ENCODE measurements at regions not wholly inside any gene's neighbourhood (a gene's known extent, or its start where the extent isn't known, plus 50 kb on each side); places are given as distances from the start of the nearest gene placed in this dataset.

DNA sequence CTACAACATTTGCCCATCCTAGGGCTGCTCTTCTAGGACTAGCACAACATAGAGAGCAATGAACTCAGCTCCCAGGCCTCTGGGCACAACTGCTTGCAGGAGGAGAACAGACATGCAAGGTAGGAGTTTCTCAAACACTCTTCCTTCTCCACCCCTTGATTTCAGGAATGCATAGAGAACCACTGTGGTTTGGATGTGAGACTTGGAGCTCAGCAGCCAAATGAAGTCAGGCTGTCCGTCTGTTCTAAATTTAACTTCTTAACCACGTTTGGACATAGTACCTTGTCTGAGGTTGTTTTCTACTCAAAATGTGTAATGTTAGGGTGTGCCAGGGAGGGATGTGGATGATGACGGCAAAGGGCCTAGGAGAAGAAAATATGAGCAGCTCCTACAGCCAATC is 515.1 kb upstream of the TNC start:
- Histone ChIP-seq H3K9me3 (ENCODE audit: low read depth) (no peaks in the 10 kb centered on the region), H3K27ac (peak overlapping the region; percentile 69), H3K4me2 (ENCODE audit: unreplicated experiment) (peak overlapping the region; percentile 44), H3K79me2 (ENCODE audit: insufficient read depth) (no peaks in the 10 kb centered on the region), H3K9ac (peak overlapping the region; percentile 42), H4K20me1 (ENCODE audit: insufficient read depth) (no peaks in the 10 kb centered on the region), H3K9me2 (ENCODE audit: insufficient read depth) (no peaks in the 10 kb centered on the region), H3F3A (ENCODE audit: insufficient read depth) (peaks cover 12% of the 10 kb centered on the region; the same call in 1 of the 2 replicates), H3K27me3 (replicated peaks; ENCODE audit: insufficient read depth) (no peaks in the 10 kb centered on the region), H3K4me3 (no peak overlapping the region), H3K4me1 (ENCODE audit: insufficient read depth) (peaks cover 40% of the 10 kb centered on the region), H3K36me3 (ENCODE audit: low read depth) (no peaks in the 10 kb centered on the region), H2AFZ (no peak overlapping the region)
- in situ Hi-C loops (cut with MboI): no loop called here
- DNase-seq: peak; percentile 79
- 19 to 29% methylated on average over 3 of the region's 3 CpGs for WGBS, 2 experiments (ENCODE audit: low coverage in 1 of 2, low lambda C conversion rate in 2 of 2, missing lambda C conversion rate in 2 of 2)
- TF ChIP-seq EZH2 (IDR thresholded peaks at IDR 0.05; ENCODE audit: insufficient read depth, poor library complexity, severe bottlenecking): no peak
- no peak for TF ChIP-seq EZH2phosphoT487 (IDR thresholded peaks at IDR 0.05; ENCODE audit: insufficient read depth, low read depth)

DNA sequence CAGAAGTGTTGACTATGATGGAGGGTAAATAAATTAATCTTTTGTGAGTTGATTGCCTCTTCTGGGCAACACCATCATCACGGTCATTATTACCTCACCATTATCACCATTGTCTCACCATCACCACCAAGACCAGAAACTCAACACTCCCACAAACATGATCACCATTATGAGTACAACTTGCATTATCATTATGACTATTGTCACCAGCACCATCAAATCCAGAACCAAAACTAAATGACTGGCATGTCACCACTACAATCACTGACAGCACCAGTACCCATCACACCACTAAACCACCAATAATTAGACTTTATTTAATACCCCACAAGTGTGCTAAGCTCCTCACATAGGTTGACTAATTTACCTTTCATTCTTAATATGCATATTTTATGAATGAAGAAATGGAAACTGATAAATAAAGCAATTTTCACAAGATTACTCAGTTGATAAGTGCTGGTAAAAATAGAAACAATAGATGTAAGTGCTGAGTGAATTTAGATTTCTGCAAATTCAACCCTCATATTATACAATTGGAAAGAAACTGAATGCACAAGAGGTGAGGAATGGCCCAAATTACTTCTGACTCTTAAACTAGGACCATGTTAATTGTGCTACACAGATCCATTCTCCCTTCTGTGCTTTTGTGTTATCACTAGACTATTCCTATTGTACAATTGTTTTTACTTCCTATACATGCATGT is 517.8 kb upstream of the PAPPA start:
- H3K4me1 ChIP-seq (ENCODE audit: insufficient read depth): peaks cover 38% of the 10 kb centered on the region
- H3K36me3 ChIP-seq (ENCODE audit: low read depth): no peaks in the 10 kb centered on the region
- H3K4me2 ChIP-seq (ENCODE audit: unreplicated experiment): no peak overlapping the region
- no peaks in the 10 kb centered on the region for H4K20me1 ChIP-seq (ENCODE audit: insufficient read depth)
- H3K79me2 ChIP-seq (ENCODE audit: insufficient read depth): no peaks in the 10 kb centered on the region
- H3K9me2 ChIP-seq (ENCODE audit: insufficient read depth): no peaks in the 10 kb centered on the region
- TF ChIP-seq EZH2 (IDR thresholded peaks at IDR 0.05; ENCODE audit: insufficient read depth, poor library complexity, severe bottlenecking) (no peak), EZH2phosphoT487 (IDR thresholded peaks at IDR 0.05; ENCODE audit: insufficient read depth, low read depth) (no peak)
- WGBS, 2 experiments (ENCODE audit: low coverage in 1 of 2, low lambda C conversion rate in 2 of 2, missing lambda C conversion rate in 2 of 2): 96 to 100% methylated on average over 1 of the region's 1 CpG
- H3K9me3 ChIP-seq (ENCODE audit: low read depth): no peaks in the 10 kb centered on the region
- no peak overlapping the region for H3K9ac ChIP-seq
- no peaks in the 10 kb centered on the region for H3K27me3 ChIP-seq (replicated peaks; ENCODE audit: insufficient read depth)
- no peak overlapping the region for H3K27ac ChIP-seq
- peaks cover 17% of the 10 kb centered on the region for H3F3A ChIP-seq (ENCODE audit: insufficient read depth)
- H2AFZ ChIP-seq: no peak overlapping the region
- in situ Hi-C loops (cut with MboI): no loop called here
- no peak overlapping the region for H3K4me3 ChIP-seq
- no peak for DNase-seq

DNA sequence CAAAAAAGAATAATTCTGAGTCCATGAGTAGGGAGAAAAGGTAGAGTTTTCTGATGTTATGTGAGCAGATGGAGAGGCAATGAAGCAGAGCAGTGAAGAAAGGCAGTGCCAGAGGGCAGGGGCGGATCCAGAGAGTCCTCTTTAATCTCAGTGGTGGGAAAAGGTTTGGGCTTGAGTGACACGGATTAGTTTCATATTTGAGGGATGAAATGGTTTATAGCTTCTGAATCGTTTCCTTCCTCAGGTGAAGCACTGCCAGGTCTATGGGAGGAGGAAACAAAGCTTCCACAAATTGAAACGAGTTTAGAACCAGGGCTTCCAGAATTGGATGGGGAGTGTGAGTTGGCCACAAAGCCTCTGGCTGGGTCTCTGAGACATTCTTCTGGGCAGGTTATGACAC is 517.0 kb upstream of the PAPPA start:
- Histone ChIP-seq H3F3A (ENCODE audit: insufficient read depth) (peaks cover 23% of the 10 kb centered on the region), H3K27ac (no peak overlapping the region), H3K9me3 (ENCODE audit: low read depth) (no peaks in the 10 kb centered on the region), H4K20me1 (ENCODE audit: insufficient read depth) (no peaks in the 10 kb centered on the region), H3K79me2 (ENCODE audit: insufficient read depth) (no peaks in the 10 kb centered on the region), H3K36me3 (ENCODE audit: low read depth) (no peaks in the 10 kb centered on the region), H3K9ac (no peak overlapping the region), H3K4me1 (ENCODE audit: insufficient read depth) (peaks cover 44% of the 10 kb centered on the region), H3K4me2 (ENCODE audit: unreplicated experiment) (no peak overlapping the region), H3K9me2 (ENCODE audit: insufficient read depth) (no peaks in the 10 kb centered on the region), H3K4me3 (no peak overlapping the region), H3K27me3 (replicated peaks; ENCODE audit: insufficient read depth) (no peaks in the 10 kb centered on the region), H2AFZ (no peak overlapping the region)
- in situ Hi-C loops (cut with MboI): no loop called here
- DNase-seq: no peak
- TF ChIP-seq EZH2phosphoT487 (IDR thresholded peaks at IDR 0.05; ENCODE audit: insufficient read depth, low read depth): no peak
- TF ChIP-seq EZH2 (IDR thresholded peaks at IDR 0.05; ENCODE audit: insufficient read depth, poor library complexity, severe bottlenecking): no peak
- 69 to 70% methylated on average over 4 of the region's 4 CpGs for WGBS, 2 experiments (ENCODE audit: low coverage in 1 of 2, low lambda C conversion rate in 2 of 2, missing lambda C conversion rate in 2 of 2)

DNA sequence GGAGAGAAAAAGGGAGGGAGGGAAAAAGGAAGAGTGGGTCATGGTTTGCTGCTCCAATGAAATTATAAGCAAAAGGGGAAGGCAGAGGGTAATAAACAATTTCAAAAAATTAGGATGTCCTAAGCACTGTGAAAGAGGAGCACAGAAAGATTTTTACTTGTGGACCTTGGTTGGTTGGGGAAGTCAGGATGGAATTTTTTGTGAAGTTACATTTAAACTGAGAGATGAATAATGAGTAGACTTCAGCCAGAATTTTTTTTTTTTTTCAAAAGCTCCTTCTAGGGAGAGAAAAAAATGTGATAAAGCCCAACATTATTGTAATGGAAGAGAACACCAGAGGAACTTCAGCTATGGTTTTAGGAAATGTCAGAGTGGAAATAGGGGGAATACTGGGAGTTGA is 515.9 kb upstream of the PAPPA start:
- no peak overlapping the region for H2AFZ ChIP-seq
- H3K9ac ChIP-seq: no peak overlapping the region
- no peaks in the 10 kb centered on the region for H3K36me3 ChIP-seq (ENCODE audit: low read depth)
- peaks cover 52% of the 10 kb centered on the region for H3K4me1 ChIP-seq (ENCODE audit: insufficient read depth)
- H3K4me2 ChIP-seq (ENCODE audit: unreplicated experiment): no peak overlapping the region
- H3K9me3 ChIP-seq (ENCODE audit: low read depth): no peaks in the 10 kb centered on the region
- in situ Hi-C loops (cut with MboI): no loop called here
- no peaks in the 10 kb centered on the region for H3K9me2 ChIP-seq (ENCODE audit: insufficient read depth)
- no peak overlapping the region for H3K4me3 ChIP-seq
- peak; percentile 21 for DNase-seq
- H3K27me3 ChIP-seq (replicated peaks; ENCODE audit: insufficient read depth): no peaks in the 10 kb centered on the region
- no peaks in the 10 kb centered on the region for H3K79me2 ChIP-seq (ENCODE audit: insufficient read depth)
- peaks cover 28% of the 10 kb centered on the region for H3F3A ChIP-seq (ENCODE audit: insufficient read depth)
- no peak for TF ChIP-seq EZH2 (IDR thresholded peaks at IDR 0.05; ENCODE audit: insufficient read depth, poor library complexity, severe bottlenecking)
- no peak for TF ChIP-seq EZH2phosphoT487 (IDR thresholded peaks at IDR 0.05; ENCODE audit: insufficient read depth, low read depth)
- no peaks in the 10 kb centered on the region for H4K20me1 ChIP-seq (ENCODE audit: insufficient read depth)
- no peak overlapping the region for H3K27ac ChIP-seq
